GM19240 (cell line): ENCODE measurements at regions not wholly inside any gene's neighbourhood (a gene's known extent, or its start where the extent isn't known, plus 50 kb on each side); places are given as distances from the start of the nearest gene placed in this dataset.

ENCODE experiments used
- DNase-seq: peaks from one replicate; pipeline ENCODE4 v3.0.0; 2011; ENCODE audit warnings: low spot score; ENCODE audit not compliant: insufficient read length

GRCh38 chr1:208637181-208637580 lies 393.0 kb upstream of the PLXNA2 start:
- DNase-seq = no peak

GRCh38 chr1:208639382-208639781 lies 395.2 kb upstream of the PLXNA2 start:
- DNase-seq = no peak

GRCh38 chr1:208640295-208640694 lies 396.1 kb upstream of the PLXNA2 start:
- no peak for DNase-seq

GRCh38 chr1:208641579-208642280 lies 397.5 kb upstream of the PLXNA2 start:
- peak; percentile 4 for DNase-seq

- no peak for DNase-seq
These were observed 398.9 kb upstream of the PLXNA2 start for GRCh38 chr1:208643005-208643597.

- DNase-seq = no peak
These were observed 400.4 kb upstream of the PLXNA2 start for GRCh38 chr1:208644401-208645160.

GRCh38 chr1:208646431-208646830 lies 402.2 kb upstream of the PLXNA2 start:
- no peak for DNase-seq

GRCh38 chr1:208648146-208648545 lies 404.0 kb upstream of the PLXNA2 start:
- no peak for DNase-seq

GRCh38 chr1:208652296-208653160 lies 408.3 kb upstream of the PLXNA2 start:
- no peak for DNase-seq

GRCh38 chr1:208653426-208653825 lies 409.2 kb upstream of the PLXNA2 start:
- DNase-seq = no peak

- DNase-seq = no peak
These were observed 410.1 kb upstream of the PLXNA2 start for GRCh38 chr1:208654241-208654640.

GRCh38 chr1:208665936-208666335 lies 421.8 kb upstream of the PLXNA2 start:
- no peak for DNase-seq

- no peak for DNase-seq
These were observed 424.8 kb upstream of the PLXNA2 start for GRCh38 chr1:208668991-208669390.

GRCh38 chr1:208670778-208671177 lies 426.6 kb upstream of the PLXNA2 start:
- DNase-seq = no peak

- no peak for DNase-seq
These were observed 437.9 kb upstream of the PLXNA2 start for GRCh38 chr1:208681878-208682663.

- DNase-seq = no peak
These were observed 438.5 kb upstream of the PLXNA2 start for GRCh38 chr1:208682664-208683013.

- no peak for DNase-seq
These were observed 439.0 kb upstream of the PLXNA2 start for GRCh38 chr1:208683141-208683540.

GRCh38 chr1:208684192-208684591 lies 440.0 kb upstream of the PLXNA2 start:
- DNase-seq = no peak

GRCh38 chr1:208686592-208686991 lies 442.4 kb upstream of the PLXNA2 start:
- no peak for DNase-seq

GRCh38 chr1:208688656-208689315 lies 444.6 kb upstream of the PLXNA2 start:
- DNase-seq = no peak
